ENCODE measurements at regions not wholly inside any gene's neighbourhood (a gene's known extent, or its start where the extent isn't known, plus 50 kb on each side); places are given as distances from the start of the nearest gene placed in this dataset.

DNA sequence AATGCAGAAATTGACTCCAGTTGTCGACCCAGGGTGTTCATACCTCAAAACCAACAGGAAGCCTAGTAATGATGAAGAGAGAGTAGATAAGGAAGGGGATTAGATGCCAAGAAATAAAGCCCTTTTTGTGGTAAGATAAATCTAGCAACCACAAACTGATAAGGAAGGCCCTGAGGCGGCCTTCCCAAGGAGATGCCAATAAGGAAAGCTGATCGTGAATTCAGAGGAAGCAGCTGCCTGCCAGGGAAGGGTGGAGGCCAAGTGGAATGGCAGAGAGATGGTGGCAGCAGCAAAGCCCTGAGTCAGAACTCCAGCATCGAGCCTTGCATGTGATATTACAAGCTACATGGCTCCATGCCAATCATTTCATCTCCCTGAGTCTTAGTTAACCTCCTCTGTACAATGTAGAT is 126.3 kb downstream of the IRS1 start:
- H3K27me3 ChIP-seq (ENCODE audit: insufficient read depth, low read length): no peaks in the 10 kb centered on the region
- H3K27ac ChIP-seq (ENCODE audit: low read depth, low read length, poor library complexity, severe bottlenecking): no peak overlapping the region
- H3K9me3 ChIP-seq (ENCODE audit: low read length): no peaks in the 10 kb centered on the region
- H3K36me3 ChIP-seq (ENCODE audit: insufficient read depth, low read length): no peaks in the 10 kb centered on the region
- H4K20me1 ChIP-seq (ENCODE audit: insufficient read depth, low read length): no peaks in the 10 kb centered on the region
- no peaks in the 10 kb centered on the region for H3K79me2 ChIP-seq (ENCODE audit: insufficient read depth, low read length)
- no peak overlapping the region for H3K4me2 ChIP-seq (ENCODE audit: low read length)
- H3K4me1 ChIP-seq (ENCODE audit: insufficient read depth, low read length, severe bottlenecking): no peaks in the 10 kb centered on the region
- no peak overlapping the region for H3K4me3 ChIP-seq (ENCODE audit: low read depth, low read length, poor library complexity, severe bottlenecking)
- H3K9ac ChIP-seq (ENCODE audit: low read length): no peak overlapping the region
- no peak for TF ChIP-seq EZH2 (IDR thresholded peaks at IDR 0.05; ENCODE audit: borderline replicate concordance, low read length)
- TF ChIP-seq, protein P1, sequence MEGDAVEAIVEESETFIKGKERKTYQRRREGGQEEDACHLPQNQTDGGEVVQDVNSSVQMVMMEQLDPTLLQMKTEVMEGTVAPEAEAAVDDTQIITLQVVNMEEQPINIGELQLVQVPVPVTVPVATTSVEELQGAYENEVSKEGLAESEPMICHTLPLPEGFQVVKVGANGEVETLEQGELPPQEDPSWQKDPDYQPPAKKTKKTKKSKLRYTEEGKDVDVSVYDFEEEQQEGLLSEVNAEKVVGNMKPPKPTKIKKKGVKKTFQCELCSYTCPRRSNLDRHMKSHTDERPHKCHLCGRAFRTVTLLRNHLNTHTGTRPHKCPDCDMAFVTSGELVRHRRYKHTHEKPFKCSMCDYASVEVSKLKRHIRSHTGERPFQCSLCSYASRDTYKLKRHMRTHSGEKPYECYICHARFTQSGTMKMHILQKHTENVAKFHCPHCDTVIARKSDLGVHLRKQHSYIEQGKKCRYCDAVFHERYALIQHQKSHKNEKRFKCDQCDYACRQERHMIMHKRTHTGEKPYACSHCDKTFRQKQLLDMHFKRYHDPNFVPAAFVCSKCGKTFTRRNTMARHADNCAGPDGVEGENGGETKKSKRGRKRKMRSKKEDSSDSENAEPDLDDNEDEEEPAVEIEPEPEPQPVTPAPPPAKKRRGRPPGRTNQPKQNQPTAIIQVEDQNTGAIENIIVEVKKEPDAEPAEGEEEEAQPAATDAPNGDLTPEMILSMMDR (IDR thresholded peaks at IDR 0.05; ENCODE audit: low read length): no peak
- H3K9me2 ChIP-seq (ENCODE audit: low read depth, low read length): no peaks in the 10 kb centered on the region
- no peaks in the 10 kb centered on the region for H3F3A ChIP-seq (ENCODE audit: insufficient read depth, low read length)
- no peak overlapping the region for H2AFZ ChIP-seq (ENCODE audit: low read length)

- H3K4me3 ChIP-seq (ENCODE audit: low read depth, low read length, poor library complexity, severe bottlenecking): no peak overlapping the region
- no peaks in the 10 kb centered on the region for H3K79me2 ChIP-seq (ENCODE audit: insufficient read depth, low read length)
- no peaks in the 10 kb centered on the region for H4K20me1 ChIP-seq (ENCODE audit: insufficient read depth, low read length)
- H3K4me1 ChIP-seq (ENCODE audit: insufficient read depth, low read length, severe bottlenecking): no peaks in the 10 kb centered on the region
- H3K9me3 ChIP-seq (ENCODE audit: low read length): no peaks in the 10 kb centered on the region
- H3K27me3 ChIP-seq (ENCODE audit: insufficient read depth, low read length): no peaks in the 10 kb centered on the region; the same call in 1 of the 2 replicates
- no peak overlapping the region for H3K27ac ChIP-seq (ENCODE audit: low read depth, low read length, poor library complexity, severe bottlenecking)
- TF ChIP-seq, protein P1 (IDR thresholded peaks at IDR 0.05; ENCODE audit: low read length): no peak
- TF ChIP-seq EZH2 (IDR thresholded peaks at IDR 0.05; ENCODE audit: borderline replicate concordance, low read length): no peak
- no peak overlapping the region for H3K4me2 ChIP-seq (ENCODE audit: low read length)
- no peaks in the 10 kb centered on the region for H3F3A ChIP-seq (ENCODE audit: insufficient read depth, low read length)
- H3K9ac ChIP-seq (ENCODE audit: low read length): no peak overlapping the region
- no peaks in the 10 kb centered on the region for H3K9me2 ChIP-seq (ENCODE audit: low read depth, low read length)
- H3K36me3 ChIP-seq (ENCODE audit: insufficient read depth, low read length): no peaks in the 10 kb centered on the region
- H2AFZ ChIP-seq (ENCODE audit: low read length): no peak overlapping the region
Observed at GRCh38 chr2:226671141-226671676, 128.4 kb downstream of the IRS1 start.

GRCh38 chr2:226669905-226670304 is 129.7 kb downstream of the IRS1 start:
- Histone ChIP-seq H3K27ac (ENCODE audit: low read depth, low read length, poor library complexity, severe bottlenecking) (no peak overlapping the region), H2AFZ (ENCODE audit: low read length) (no peak overlapping the region), H3K9me3 (ENCODE audit: low read length) (no peaks in the 10 kb centered on the region), H3K4me3 (ENCODE audit: low read depth, low read length, poor library complexity, severe bottlenecking) (no peak overlapping the region), H3K36me3 (ENCODE audit: insufficient read depth, low read length) (no peaks in the 10 kb centered on the region), H4K20me1 (ENCODE audit: insufficient read depth, low read length) (no peaks in the 10 kb centered on the region), H3K79me2 (ENCODE audit: insufficient read depth, low read length) (no peaks in the 10 kb centered on the region), H3K4me1 (ENCODE audit: insufficient read depth, low read length, severe bottlenecking) (no peaks in the 10 kb centered on the region), H3K9me2 (ENCODE audit: low read depth, low read length) (no peaks in the 10 kb centered on the region), H3K4me2 (ENCODE audit: low read length) (no peak overlapping the region), H3K27me3 (ENCODE audit: insufficient read depth, low read length) (no peaks in the 10 kb centered on the region; the same call in 1 of the 2 replicates), H3K9ac (ENCODE audit: low read length) (no peak overlapping the region), H3F3A (ENCODE audit: insufficient read depth, low read length) (no peaks in the 10 kb centered on the region)
- TF ChIP-seq, protein P1 (IDR thresholded peaks at IDR 0.05; ENCODE audit: low read length): no peak
- TF ChIP-seq EZH2 (IDR thresholded peaks at IDR 0.05; ENCODE audit: borderline replicate concordance, low read length): no peak

All from OCI-LY1 (cell line).